HG02623 (cell line): ENCODE measurements at regions not wholly inside any gene's neighbourhood (a gene's known extent, or its start where the extent isn't known, plus 50 kb on each side); places are given as distances from the start of the nearest gene placed in this dataset.
"Not testable (repeated sequence)": the region's sequence is repeated elsewhere in the genome, so short reads cannot be mapped to it uniquely, and the experiment has no call there.

Experiments used
- ATAC-seq: cut with Tn5 transposase; IDR thresholded peaks from one replicate; pipeline ENCODE4 v1.9.1; 2021; ENCODE audit warnings: moderate library complexity; ENCODE audit not compliant: unreplicated experiment

DNA sequence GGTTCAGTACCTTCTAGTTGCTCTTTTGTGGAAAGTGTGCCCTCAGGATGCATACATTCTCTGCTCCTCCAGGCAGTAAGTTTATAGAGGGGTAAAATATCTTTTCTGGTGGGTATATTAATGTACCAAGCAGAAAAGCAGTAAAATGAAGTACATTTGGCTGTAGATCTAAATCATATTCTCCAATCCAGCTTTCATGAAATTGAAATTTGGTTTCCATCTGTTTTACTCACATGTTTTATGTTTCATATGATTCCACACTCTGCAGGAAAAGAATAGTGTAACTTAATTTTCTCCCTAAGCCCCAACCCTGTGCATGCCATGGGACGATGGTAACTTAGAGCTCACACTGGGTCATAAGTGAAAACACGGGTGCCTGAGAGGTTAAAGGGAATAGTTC, 172.3 kb downstream of the AKAIN1 start:
- no peak for ATAC-seq

DNA sequence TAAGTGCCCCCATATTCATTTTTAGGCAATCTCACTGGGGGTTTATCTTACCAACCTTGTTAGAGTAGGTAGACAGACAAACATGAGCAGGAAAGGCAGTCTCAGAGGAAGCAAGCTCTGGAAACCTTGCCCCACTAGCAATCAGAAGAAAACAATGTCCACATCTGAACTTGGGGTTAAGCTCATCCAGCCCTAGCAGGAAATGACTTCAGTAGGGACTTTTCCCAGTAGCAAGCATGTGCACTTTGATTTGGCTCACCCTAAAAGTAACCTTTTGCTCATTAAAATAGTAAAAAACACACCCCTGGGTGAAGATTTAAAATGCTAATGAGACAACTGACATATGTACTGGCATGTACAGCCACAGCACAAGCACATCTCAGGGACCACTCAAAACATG, 175.5 kb downstream of the AKAIN1 start:
- ATAC-seq, result no peak

DNA sequence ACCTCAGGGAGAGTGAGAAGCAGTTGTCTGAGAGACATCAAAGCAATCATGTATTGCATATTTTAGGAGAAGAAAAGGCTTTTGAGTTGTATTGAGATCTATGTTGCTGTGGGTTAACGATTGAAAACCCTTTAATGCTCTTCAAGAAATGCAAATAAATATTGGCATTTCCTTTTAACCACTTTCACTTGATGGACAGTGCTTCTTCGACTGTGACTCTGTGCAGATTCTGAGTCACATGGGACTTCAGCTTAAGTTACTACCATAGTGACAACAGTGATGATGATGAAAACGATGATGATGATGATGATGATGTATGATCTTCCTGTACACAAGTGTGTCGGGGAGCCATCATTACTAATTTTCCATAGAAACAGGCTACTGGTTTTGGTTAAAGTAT, 181.8 kb downstream of the AKAIN1 start:
- no peak for ATAC-seq

DNA sequence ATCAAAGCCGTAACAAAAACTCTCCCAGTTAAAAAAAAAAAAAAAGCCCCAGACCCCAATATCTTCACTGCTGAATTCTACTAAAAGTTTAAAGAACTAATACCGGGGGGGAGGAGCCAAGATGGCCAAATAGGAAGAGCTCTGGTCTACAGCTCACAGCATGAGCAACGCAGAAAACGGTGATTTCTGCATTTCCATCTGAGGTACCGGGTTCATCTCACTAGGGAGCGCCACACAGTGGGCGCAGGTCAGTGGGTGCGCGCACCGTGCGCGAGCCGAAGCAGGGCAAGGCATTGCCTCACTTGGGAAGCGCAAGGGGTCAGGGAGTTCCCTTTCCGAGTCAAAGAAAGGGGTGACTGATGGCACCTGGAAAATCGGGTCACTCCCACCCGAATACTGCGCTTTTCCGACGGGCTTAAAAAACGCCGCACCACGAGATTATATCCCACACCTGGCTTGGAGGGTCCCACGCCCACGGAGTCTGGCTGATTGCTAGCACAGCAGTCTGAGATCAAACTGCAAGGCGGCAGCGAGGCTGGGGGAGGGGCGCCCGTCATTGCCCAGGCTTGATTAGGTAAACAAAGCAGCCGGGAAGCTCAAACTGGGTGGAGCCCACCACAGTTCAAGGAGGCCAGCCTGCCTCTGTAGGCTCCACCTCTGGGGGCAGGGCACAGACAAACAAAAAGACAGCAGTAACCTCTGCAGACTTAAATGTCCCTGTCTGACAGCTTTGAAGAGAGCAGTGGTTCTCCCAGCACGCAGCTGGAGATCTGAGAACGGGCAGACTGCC, 192.8 kb downstream of the AKAIN1 start:
- ATAC-seq, result not testable (repeated sequence)

DNA sequence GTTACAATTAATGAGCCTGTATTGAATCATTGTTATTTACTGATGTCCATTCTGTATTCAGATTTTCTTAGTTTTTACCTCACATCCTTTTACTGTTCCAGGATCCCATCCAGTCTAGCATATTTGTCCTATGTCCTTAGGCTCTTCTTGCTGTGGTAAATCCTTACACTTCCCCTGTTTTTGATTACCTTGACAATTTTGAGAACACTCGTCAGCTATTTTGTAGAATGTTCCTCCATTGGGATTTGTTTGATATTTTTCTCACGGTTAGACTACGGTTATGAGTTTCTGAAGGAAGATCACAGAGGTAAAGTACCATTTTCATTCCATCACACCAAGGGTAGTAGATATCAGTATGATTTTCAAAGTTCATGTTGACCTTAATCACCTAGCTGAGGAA, 202.3 kb downstream of the AKAIN1 start:
- no peak for ATAC-seq

DNA sequence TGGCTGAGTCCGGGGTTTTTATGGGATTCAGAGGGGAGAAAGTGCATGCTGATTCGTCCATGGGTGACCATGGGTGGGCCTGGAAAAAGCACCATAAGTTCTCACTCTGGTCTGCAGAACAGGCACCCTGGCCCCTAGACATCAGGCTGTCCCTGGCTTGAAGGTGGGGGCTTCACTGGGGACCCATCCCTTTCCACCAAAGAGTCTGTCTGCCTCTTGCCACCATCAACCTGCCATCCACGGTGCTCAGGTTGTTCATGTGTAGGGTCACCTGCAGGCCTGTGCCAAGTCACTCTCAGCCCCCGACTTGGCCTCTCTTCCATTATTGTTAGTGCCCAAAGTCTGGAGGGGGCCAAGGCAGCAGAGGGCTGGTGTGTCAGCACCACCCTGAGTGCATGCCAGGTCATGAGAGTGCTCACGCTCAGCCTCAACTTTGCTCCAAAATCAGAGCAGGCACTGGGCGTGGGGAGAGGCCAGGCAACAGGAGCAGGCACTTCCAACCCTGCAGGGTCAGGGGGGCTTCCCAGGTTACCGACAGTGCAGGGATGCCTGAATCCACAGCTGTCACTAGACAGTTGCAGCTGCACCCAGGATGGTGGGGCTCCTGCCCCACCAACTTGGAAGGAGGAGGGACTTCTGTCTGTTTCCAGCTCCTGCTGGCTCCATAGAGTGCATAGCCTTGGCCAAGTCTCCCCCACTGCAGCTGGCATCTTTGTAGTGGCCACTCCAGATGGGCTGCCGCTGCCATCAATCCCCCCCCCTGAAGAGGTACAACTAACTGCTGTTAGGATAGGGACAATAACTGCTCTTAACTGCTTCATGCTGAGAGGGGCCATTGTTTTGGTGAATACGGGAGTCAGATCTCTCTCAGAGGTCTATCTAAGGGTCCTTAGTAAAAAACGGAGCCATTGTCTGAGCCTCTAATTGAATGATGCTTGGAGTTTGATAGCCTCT, 209.3 kb downstream of the AKAIN1 start:
- no peak for ATAC-seq

DNA sequence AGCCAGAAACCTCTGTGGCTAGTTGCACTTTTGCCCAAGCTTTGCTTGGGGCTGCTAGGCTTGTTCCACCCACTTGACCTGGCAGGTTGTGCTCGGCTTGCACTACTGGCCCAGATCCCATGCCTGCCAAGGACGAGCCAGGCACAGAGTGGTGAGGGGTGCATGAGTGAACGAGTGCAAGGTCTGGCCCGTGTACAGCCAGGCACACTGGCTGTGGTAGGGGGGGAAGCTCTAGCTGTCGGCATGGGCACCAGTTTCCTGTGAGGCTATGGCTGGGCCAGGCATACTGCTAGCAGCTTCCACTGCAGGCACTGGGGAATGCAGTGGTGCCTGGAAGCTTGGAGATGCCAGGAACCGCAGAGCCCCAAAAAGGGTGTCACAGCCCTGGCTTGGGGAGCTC, 210.4 kb downstream of the AKAIN1 start:
- ATAC-seq, result no peak

DNA sequence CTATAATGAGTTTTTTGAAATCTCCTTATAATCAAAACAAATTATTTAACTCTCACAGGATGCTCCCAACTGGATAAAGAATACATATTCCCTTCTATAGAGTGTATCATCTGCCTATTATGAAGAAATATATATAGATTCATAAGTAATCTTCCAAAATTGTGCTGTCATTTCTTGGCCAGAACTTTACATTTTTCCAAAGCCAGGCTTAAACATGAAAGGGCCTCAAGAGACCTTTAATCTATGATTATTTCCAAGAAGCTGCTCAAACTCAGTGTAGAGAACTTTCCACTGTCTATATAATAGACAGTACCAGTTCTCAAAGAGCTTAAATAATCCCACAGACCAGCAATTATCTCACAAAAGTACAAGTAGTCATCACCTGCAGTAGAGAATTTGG, 211.0 kb downstream of the AKAIN1 start:
- ATAC-seq, result no peak

DNA sequence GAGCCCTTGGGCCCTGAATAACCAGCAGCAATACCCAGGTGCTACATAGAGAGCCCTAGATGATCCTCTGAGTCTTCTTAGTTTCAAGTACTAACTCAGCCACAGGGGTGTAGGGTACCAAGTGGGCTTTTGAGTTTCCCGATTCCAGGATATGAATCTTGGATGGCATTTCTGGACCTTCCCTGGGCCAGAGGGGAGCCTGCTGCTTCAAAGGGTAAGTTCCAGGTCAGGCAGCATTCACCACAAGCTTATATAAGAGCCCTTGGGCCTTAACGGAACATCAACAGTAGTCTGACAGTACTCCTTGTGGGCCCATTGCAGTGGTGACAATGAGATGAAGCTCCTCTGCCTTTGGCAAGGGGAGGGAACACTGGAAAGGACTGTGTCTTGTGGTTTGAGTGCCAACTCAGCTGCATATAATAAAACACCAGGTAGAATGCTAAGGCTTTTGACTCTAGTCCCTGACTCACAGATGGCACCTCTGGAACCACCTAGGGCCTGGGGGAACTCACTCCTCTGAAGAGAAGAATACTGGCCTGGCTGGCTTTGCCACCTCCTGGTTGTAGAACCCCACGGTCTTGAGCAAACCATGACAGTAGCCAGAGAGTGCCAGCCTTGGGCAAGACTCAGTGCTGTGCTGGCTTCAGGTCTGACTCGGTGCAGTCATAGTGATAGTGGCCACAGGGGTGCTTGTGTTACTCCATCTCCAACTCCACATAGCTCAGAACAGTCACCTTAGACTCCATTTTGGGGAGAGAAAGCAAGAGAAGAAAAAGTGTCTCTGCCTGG, 235.7 kb downstream of the AKAIN1 start:
- no peak for ATAC-seq

DNA sequence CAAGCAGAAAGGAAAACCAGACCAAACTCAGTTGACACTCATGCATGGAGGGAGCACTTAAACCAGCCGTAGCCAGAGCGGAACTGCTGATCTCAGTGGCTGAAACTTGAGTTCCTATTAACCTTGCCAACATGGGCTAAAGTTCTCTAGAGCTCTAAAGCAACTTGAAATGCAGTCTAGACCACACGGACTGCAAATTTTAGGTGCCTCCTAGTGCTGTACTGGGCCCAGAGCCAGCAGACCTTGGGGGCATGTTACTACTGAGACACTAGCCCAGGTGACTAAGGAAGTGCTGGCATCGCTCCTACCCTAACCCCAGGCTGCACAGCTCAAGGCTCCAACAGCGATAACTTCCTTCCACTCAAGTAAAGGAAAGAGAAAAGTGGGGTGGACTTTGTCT, 236.5 kb downstream of the AKAIN1 start:
- no peak for ATAC-seq

DNA sequence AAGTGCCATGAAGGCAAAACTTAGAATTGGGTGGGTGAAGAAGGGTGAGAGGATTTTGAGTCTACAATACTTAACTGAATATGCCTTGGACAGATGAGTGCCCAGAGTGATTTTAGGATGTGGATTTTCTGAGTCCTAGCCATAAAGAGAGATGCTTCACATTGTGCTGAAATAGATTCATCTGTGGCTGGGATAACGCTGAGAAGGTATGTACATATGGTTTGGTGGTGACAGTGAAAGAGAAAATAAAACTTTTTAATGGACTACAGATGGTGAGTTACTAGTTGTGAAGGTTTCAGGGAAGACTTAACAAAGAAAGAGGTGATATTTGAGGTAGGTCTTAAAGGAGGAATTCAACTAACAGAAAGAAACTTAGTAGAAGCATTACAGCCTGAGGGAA, 265.8 kb downstream of the AKAIN1 start:
- ATAC-seq, result no peak

DNA sequence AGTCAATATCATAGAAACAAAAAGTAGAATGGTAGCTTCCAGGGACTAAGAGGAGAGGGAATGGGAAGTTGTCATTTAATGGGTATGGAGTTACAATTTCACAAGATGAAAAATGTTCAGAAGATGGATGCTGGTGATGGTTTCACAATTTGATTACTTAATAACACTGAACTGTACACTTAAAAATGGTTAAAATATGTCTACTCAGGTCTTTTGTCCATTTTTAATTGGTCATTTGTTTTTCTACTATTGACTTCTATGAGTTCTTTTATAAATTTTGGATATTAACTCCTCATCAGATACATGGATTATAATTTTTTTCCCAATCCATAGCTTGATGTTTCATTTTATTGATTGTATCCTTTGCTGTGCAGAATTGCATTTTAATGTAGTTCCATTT, 275.5 kb downstream of the AKAIN1 start:
- ATAC-seq, result no peak

DNA sequence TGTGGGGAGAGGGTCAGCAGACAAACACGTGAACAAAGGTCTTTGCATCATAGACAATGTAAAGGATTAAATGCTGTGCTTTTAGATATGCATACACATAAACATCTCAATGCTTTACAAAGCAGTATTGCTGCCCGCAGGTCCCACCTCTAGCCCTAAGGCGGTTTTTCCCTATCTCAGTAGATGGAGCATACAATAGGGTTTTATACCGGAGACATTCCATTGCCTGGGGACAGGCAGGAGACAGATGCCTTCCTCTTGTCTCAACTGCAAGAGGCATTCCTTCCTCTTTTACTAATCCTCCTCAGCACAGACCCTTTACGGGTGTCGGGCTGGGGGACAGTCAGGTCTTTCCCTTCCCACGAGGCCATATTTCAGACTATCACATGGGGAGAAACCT, 279.5 kb downstream of the AKAIN1 start:
- ATAC-seq, result not testable (repeated sequence)

DNA sequence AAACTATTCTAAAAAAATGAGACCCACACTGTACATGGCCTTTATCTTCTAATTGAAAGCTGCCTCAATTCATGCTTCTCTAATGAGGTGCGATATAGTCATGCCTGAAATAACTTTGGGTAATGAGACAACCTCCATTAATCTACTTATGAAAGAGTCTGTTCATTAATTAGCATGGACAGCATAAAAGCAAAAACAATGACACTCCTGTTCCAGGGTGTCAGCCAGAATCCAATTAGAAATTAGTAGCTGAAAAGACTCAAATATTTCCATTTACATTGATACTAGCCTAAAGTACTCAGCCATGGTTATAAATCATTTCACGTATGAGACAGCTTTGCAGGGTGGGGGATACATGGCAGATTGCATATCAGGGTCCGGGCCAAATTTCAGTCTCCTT, 288.7 kb downstream of the AKAIN1 start:
- ATAC-seq, result no peak

DNA sequence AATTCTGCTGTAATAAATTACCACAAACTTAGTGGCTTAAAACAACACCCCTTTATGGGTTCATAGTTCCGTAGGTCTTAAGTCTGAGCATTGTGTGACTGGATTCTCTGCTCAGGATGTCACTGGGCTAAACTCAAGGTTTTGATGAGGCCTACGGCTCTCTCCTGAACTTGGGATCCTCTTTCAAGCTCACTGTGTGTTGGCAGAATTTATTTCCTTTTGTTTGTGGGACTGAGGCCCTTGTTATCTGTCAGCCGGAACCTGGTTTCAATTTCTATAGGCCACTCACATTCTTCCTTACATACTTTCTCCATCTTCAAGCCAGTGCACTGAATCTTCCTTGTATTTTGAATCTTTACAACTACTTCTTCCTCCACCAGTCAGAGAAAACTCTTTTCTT, 290.2 kb downstream of the AKAIN1 start:
- no peak for ATAC-seq

DNA sequence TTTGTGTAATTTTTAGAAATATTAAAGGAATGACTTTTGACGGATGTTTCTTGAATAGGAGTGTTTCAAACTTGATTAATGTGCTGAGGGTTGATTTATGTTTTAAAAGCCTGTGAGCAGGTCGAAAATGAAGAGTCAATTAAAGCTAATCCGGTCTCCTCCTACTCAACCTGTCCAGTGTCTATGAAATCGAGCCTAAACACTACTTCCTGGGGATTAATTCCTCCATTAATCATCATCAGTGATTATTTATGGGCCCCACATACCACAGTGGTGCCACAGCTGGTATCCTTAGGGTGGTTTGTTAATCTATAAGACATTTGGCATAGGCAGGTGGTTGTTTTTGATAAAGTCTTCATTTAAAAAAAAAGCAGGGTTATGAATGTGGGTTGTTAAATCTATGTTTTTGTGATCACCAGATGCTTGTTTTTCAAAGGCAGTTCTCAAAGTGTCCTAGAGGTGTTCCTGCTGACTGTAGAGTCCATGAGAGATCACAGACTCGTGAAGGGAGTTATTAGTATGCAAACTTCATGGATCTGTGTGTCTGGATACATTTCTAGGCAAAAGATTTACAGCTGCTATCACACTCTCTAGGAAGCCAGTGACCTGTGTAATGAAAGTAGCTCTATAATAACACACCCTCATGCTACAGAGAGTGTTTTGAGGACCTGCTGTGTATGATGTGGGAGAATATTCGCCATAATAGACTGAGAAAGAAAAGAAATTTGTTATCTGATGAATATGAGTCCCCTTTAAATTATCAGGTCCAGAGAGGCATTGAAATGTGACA, 308.6 kb downstream of the AKAIN1 start:
- no peak for ATAC-seq

DNA sequence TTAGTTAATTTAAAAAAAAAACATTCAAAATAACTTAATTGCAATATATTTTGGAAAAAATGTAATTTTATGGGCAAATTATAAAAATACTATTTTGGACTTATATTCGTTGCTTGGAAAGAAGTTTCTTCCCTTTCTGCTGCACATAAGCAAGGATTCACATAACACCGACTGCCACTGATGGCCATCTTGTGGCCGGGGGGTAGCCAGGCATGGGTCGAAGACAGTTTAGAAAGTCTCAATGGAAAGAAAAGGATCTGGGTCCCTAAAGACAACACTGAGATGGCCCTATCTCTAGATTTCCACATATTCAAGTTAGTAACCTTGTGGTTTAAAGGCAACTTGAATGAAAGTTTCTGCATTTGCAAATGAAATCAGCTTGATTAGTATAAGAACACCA, 318.6 kb downstream of the AKAIN1 start:
- ATAC-seq, result no peak

DNA sequence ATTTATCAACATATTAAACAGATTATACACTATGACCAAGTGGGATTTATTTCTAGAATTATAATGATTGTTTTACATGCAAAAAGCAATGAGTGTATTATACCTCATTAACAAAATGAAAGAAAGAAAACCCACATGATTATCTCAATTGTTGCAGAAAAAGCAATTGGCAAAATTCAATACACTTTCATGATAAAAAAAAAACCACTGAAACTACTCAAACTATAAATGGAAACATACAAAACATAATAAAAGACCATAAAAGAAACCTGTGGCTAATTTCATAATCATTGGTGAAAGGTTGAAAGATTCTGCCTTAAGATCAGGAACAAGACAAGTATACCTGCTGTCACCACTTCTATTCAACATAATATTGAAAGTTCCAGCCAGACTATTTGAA, 325.9 kb downstream of the AKAIN1 start:
- no peak for ATAC-seq

DNA sequence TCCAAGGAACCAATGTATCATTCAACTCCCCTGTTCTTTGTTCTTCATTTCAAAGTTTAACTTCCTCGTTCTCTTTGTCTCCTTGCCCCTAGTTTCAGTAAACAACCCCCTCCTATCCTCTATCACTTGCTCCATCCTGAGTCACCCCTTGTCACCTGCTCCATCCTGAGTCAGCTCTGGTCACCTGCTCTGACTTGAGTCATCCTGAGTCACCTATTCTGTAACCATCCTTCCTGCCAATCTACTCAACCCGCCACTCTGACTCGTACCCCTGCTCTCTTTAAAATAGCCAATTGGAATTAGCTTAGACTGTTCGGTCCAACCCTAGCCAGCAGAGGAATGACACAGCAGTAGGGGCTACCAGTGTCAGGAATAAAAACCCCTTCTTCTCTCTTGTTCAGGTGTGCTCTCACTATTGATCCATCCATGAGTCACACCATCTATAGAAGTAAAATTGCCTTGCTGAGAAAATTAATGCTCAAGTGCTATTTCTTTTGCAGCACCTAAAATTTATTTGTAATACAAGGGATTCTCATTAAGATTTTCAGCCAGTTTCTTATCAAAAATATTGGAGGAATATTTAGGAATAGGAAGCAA, 326.8 kb downstream of the AKAIN1 start:
- ATAC-seq, result no peak

DNA sequence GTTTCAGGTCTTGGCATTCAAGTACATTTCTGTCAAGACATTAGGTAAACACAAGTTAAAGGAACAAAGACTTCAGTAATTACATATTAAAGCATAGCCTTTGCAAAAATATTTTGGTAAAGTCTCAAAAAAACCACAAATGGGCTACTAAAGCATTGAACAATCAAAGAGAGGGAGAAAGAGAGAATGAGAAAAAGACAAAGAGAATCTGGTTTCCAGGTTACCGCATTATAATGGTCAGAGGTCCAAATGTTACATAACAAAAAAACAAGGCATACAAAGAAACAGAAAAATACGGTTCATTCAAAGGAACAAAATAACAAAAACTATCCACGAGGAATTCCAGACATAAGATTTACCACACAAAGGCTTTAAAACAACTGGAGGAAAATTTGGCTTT, 327.9 kb downstream of the AKAIN1 start:
- no peak for ATAC-seq
